ENCODE measurements at regions not wholly inside any gene's neighbourhood (a gene's known extent, or its start where the extent isn't known, plus 50 kb on each side); places are given as distances from the start of the nearest gene placed in this dataset.

GRCh38 chr12:79508622-79509021 lies 182.1 kb downstream of the PAWR start:
- no peak for TF ChIP-seq CTCF (IDR thresholded peaks at IDR 0.05)
- ATAC-seq (ENCODE audit: low FRiP score) (no peak), DNase-seq (ENCODE audit: low spot score) (no peak)

All from omental fat pad (tissue), 3 donors.